ENCODE measurements at regions not wholly inside any gene's neighbourhood (a gene's known extent, or its start where the extent isn't known, plus 50 kb on each side); places are given as distances from the start of the nearest gene placed in this dataset.

GRCh38 chr4:57496697-57497471, 386.7 kb upstream of the IGFBP7 start:
- 8% methylated on average over 2 of the region's 2 CpGs for WGBS (ENCODE audit: low lambda C conversion rate)
- Histone ChIP-seq H3K27ac (ENCODE audit: low read depth in 2 of 2, low read length in 1 of 2) (no peak overlapping the region), H3K9ac (no peak overlapping the region), H3K4me2 (no peak overlapping the region), H3K36me3 (replicated peaks in 1 of 2; ENCODE audit: control insufficient read depth in 1 of 2, insufficient read depth in 2 of 2, low read length in 1 of 2) (no peaks in the 10 kb centered on the region), H3F3A (replicated peaks; ENCODE audit: insufficient read depth) (no peaks in the 10 kb centered on the region), H3K9me3 (no peaks in the 10 kb centered on the region), H3K4me1 (ENCODE audit: control insufficient read depth in 1 of 2, insufficient read depth in 2 of 2, low read depth in 1 of 2, low read length in 1 of 2) (no peaks in the 10 kb centered on the region), H3K79me2 (ENCODE audit: insufficient read depth) (no peaks in the 10 kb centered on the region), H2AFZ (ENCODE audit: low read depth) (no peak overlapping the region), H3K9me2 (no peaks in the 10 kb centered on the region), H3K4me3 (ENCODE audit: low read depth in 2 of 2, low read length in 1 of 2) (no peak overlapping the region), H3K27me3 (ENCODE audit: insufficient read depth) (no peaks in the 10 kb centered on the region), H4K20me1 (ENCODE audit: insufficient read depth) (no peaks in the 10 kb centered on the region)
- TF ChIP-seq POLR2AphosphoS5 (IDR thresholded peaks at IDR 0.05; ENCODE audit: low read depth, low read length) (no peak), CHD2 (IDR thresholded peaks at IDR 0.05; ENCODE audit: low read length, partially characterized antibody) (no peak), TCF12 (IDR thresholded peaks at IDR 0.05) (no peak), PBX3 (IDR thresholded peaks at IDR 0.05) (no peak), GATA2 (CRISPR knock-in tag; IDR thresholded peaks at IDR 0.05) (no peak), SMC3 (IDR thresholded peaks at IDR 0.05; ENCODE audit: low read depth, low read length) (no peak), YY1 (IDR thresholded peaks at IDR 0.05; ENCODE audit: low read depth) (no peak), ELF1 (IDR thresholded peaks at IDR 0.05) (no peak), RXRA (IDR thresholded peaks at IDR 0.05; ENCODE audit: borderline replicate concordance, low read depth) (no peak), EP300 (IDR thresholded peaks at IDR 0.05; ENCODE audit: borderline replicate concordance in 1 of 2, low read depth in 1 of 2, low read length in 1 of 2) (no peak), GABPA (IDR thresholded peaks at IDR 0.05; ENCODE audit: low read depth) (no peak), TAF1 (IDR thresholded peaks at IDR 0.05; ENCODE audit: borderline replicate concordance, low read depth, low read length) (no peak), EZH2phosphoT487 (IDR thresholded peaks at IDR 0.05; ENCODE audit: borderline replicate concordance, low read depth) (no peak), TEAD4 (IDR thresholded peaks at IDR 0.05; ENCODE audit: borderline replicate concordance, insufficient read depth) (no peak)
- TF ChIP-seq, protein P1, sequence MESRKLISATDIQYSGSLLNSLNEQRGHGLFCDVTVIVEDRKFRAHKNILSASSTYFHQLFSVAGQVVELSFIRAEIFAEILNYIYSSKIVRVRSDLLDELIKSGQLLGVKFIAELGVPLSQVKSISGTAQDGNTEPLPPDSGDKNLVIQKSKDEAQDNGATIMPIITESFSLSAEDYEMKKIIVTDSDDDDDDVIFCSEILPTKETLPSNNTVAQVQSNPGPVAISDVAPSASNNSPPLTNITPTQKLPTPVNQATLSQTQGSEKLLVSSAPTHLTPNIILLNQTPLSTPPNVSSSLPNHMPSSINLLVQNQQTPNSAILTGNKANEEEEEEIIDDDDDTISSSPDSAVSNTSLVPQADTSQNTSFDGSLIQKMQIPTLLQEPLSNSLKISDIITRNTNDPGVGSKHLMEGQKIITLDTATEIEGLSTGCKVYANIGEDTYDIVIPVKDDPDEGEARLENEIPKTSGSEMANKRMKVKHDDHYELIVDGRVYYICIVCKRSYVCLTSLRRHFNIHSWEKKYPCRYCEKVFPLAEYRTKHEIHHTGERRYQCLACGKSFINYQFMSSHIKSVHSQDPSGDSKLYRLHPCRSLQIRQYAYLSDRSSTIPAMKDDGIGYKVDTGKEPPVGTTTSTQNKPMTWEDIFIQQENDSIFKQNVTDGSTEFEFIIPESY (IDR thresholded peaks at IDR 0.05; ENCODE audit: borderline replicate concordance, low read depth) = no peak
- TF ChIP-seq, protein P2, sequence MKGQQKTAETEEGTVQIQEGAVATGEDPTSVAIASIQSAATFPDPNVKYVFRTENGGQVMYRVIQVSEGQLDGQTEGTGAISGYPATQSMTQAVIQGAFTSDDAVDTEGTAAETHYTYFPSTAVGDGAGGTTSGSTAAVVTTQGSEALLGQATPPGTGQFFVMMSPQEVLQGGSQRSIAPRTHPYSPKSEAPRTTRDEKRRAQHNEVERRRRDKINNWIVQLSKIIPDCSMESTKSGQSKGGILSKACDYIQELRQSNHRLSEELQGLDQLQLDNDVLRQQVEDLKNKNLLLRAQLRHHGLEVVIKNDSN (IDR thresholded peaks at IDR 0.05; ENCODE audit: borderline replicate concordance, low read depth) = no peak
- DNase-seq = no peak
- ChIA-PET POLR2A (no interaction called here), CTCF (interaction anchor here (1.7 kb wide), 1 partner anchor 54 kb away, joined by 5 read pairs; no protein-coding TSS in a partner anchor)

Data from SK-N-SH (cell line).